ENCODE measurements at regions not wholly inside any gene's neighbourhood (a gene's known extent, or its start where the extent isn't known, plus 50 kb on each side); places are given as distances from the start of the nearest gene placed in this dataset.
"Not testable (repeated sequence)": the region's sequence is repeated elsewhere in the genome, so short reads cannot be mapped to it uniquely, and the experiment has no call there.

DNA sequence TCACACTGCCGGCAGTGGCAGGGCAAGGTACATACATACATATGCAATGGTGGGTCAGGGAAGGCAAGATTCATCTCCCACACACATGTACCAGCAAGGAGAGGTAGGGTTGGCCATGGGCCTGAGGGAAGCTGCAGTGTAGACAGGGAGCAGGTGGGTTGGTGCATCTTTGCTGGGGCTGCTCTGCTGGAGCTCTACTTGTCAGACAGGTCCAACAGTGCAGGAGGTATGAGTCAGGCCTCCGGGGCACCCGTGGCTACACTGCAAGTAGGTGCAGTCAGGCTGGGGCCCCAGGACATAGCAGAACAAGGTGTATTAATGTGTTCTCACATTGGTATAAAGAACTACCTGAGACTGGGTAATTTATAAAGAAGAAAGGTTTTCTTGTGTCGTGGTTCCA is 281.1 kb upstream of the COL3A1 start:
- ChIA-PET POLR2A (ENCODE audit: low non-redundant PET) (no interaction called here), CTCF (no interaction called here)
- TF ChIP-seq CTCF (conservative IDR thresholded peaks at IDR 0.05; ENCODE audit: low read depth, low read length) = no peak
- TF ChIP-seq EZH2 (IDR thresholded peaks at IDR 0.05; ENCODE audit: borderline replicate concordance, low read depth, low read length, poor library complexity, severe bottlenecking) = no peak
- H3K27ac ChIP-seq (ENCODE audit: low read depth, low read length, poor library complexity, severe bottlenecking) = no peak overlapping the region
- no peaks in the 10 kb centered on the region for H3K27me3 ChIP-seq (replicated peaks; ENCODE audit: insufficient read depth, low read depth, low read length, poor library complexity)
- intact Hi-C loops (cut with micrococcal nuclease; ENCODE audit: unreplicated experiment) = no loop called here
- H3K4me3 ChIP-seq (ENCODE audit: low read depth, low read length, poor library complexity, severe bottlenecking) = no peak overlapping the region
- DNase-seq (ENCODE audit: low spot score) = no peak
- H3K4me1 ChIP-seq (ENCODE audit: insufficient read depth, low read length, poor library complexity, severe bottlenecking) = no peaks in the 10 kb centered on the region
- H3K36me3 ChIP-seq (ENCODE audit: insufficient read depth, low read length, poor library complexity, severe bottlenecking) = no peaks in the 10 kb centered on the region
- BruUV-seq (replicated peaks) = no TSS peak
- no peaks in the 10 kb centered on the region for H3K9me3 ChIP-seq (ENCODE audit: low read depth, low read length, poor library complexity, severe bottlenecking)

GRCh38 chr2:188693771-188694170 is 280.4 kb upstream of the COL3A1 start:
- Histone ChIP-seq H3K4me1 (ENCODE audit: insufficient read depth, low read length, poor library complexity, severe bottlenecking) (no peaks in the 10 kb centered on the region), H3K27ac (ENCODE audit: low read depth, low read length, poor library complexity, severe bottlenecking) (no peak overlapping the region), H3K36me3 (ENCODE audit: insufficient read depth, low read length, poor library complexity, severe bottlenecking) (no peaks in the 10 kb centered on the region), H3K4me3 (ENCODE audit: low read depth, low read length, poor library complexity, severe bottlenecking) (no peak overlapping the region), H3K27me3 (replicated peaks; ENCODE audit: insufficient read depth, low read depth, low read length, poor library complexity) (no peaks in the 10 kb centered on the region), H3K9me3 (ENCODE audit: low read depth, low read length, poor library complexity, severe bottlenecking) (no peaks in the 10 kb centered on the region)
- intact Hi-C loops (cut with micrococcal nuclease; ENCODE audit: unreplicated experiment) = no loop called here
- no peak for TF ChIP-seq CTCF (conservative IDR thresholded peaks at IDR 0.05; ENCODE audit: low read depth, low read length)
- TF ChIP-seq EZH2 (IDR thresholded peaks at IDR 0.05; ENCODE audit: borderline replicate concordance, low read depth, low read length, poor library complexity, severe bottlenecking) = no peak
- DNase-seq (ENCODE audit: low spot score) = no peak
- CTCF ChIA-PET = no interaction called here
- no TSS peak for BruUV-seq (replicated peaks)
- POLR2A ChIA-PET (ENCODE audit: low non-redundant PET) = no interaction called here

- POLR2A ChIA-PET (ENCODE audit: low non-redundant PET) = no interaction called here
- H3K9me3 ChIP-seq (ENCODE audit: low read depth, low read length, poor library complexity, severe bottlenecking) = no peaks in the 10 kb centered on the region
- H3K4me3 ChIP-seq (ENCODE audit: low read depth, low read length, poor library complexity, severe bottlenecking) = no peak overlapping the region
- DNase-seq (ENCODE audit: low spot score) = no peak
- CTCF ChIA-PET = no interaction called here
- H3K27me3 ChIP-seq (replicated peaks; ENCODE audit: insufficient read depth, low read depth, low read length, poor library complexity) = no peaks in the 10 kb centered on the region
- intact Hi-C loops (cut with micrococcal nuclease; ENCODE audit: unreplicated experiment) = no loop called here
- TF ChIP-seq CTCF (conservative IDR thresholded peaks at IDR 0.05; ENCODE audit: low read depth, low read length) = no peak
- TF ChIP-seq EZH2 (IDR thresholded peaks at IDR 0.05; ENCODE audit: borderline replicate concordance, low read depth, low read length, poor library complexity, severe bottlenecking) = no peak
- peaks cover 10% of the 10 kb centered on the region for H3K4me1 ChIP-seq (ENCODE audit: insufficient read depth, low read length, poor library complexity, severe bottlenecking)
- no peaks in the 10 kb centered on the region for H3K36me3 ChIP-seq (ENCODE audit: insufficient read depth, low read length, poor library complexity, severe bottlenecking)
- BruUV-seq (replicated peaks) = no TSS peak
- no peak overlapping the region for H3K27ac ChIP-seq (ENCODE audit: low read depth, low read length, poor library complexity, severe bottlenecking)
Observed at GRCh38 chr2:188695953-188696352, 278.2 kb upstream of the COL3A1 start.

DNA sequence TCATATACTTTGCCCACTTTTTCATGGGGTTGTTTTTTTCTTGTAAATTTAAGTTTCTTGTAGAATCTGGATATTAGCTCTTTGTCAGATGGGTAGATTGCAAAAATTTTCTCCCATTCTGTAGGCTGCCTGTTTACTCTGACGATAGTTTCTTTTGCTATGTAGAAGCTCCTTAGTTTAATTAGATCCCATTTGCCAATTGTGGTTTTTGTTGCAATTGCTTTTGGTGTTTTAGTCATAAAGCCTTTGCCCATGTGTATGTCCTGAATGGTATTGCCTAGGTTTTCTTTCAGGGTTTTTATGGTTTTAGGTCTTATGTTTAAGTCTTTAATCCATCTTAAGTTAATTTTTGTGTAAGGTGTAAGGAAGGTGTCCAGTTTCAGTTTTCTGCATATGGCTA is 276.0 kb upstream of the COL3A1 start:
- DNase-seq (ENCODE audit: low spot score); intact Hi-C loops (cut with micrococcal nuclease; ENCODE audit: unreplicated experiment): not testable (repeated sequence)

More for the DNA sequence above, 276.0 kb upstream of the COL3A1 start:
- H3K4me3 ChIP-seq (ENCODE audit: low read depth, low read length, poor library complexity, severe bottlenecking); H3K27me3 ChIP-seq (replicated peaks; ENCODE audit: insufficient read depth, low read depth, low read length, poor library complexity); BruUV-seq (replicated peaks); H3K27ac ChIP-seq (ENCODE audit: low read depth, low read length, poor library complexity, severe bottlenecking); H3K9me3 ChIP-seq (ENCODE audit: low read depth, low read length, poor library complexity, severe bottlenecking); H3K36me3 ChIP-seq (ENCODE audit: insufficient read depth, low read length, poor library complexity, severe bottlenecking); POLR2A ChIA-PET (ENCODE audit: low non-redundant PET); CTCF ChIA-PET: not testable (repeated sequence)
- peaks cover 24% of the 10 kb centered on the region for H3K4me1 ChIP-seq (ENCODE audit: insufficient read depth, low read length, poor library complexity, severe bottlenecking)

Data from A673 (cell line).